ENCODE measurements at regions not wholly inside any gene's neighbourhood (a gene's known extent, or its start where the extent isn't known, plus 50 kb on each side); places are given as distances from the start of the nearest gene placed in this dataset.
"Not testable (repeated sequence)": the region's sequence is repeated elsewhere in the genome, so short reads cannot be mapped to it uniquely, and the experiment has no call there.

DNA sequence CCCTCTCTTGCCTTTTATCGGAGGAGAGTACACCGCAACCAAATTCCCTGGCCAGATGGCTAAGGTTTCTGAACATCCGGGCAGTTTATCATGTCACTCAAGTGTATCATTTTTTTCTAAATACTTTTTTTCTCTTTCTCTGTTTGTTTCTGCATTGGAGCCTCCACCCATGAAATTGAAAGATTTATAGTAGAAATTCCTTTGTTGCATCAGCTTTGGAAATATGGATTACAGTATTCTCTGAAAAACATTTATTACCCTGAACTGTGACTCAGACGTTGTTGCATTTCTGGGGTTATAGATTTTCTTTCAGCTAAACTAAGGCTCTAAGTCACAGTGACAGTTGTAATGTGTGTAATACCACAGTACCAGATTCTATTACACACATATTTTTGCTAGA, 187.0 kb downstream of the SPTSSA start:
- ChIA-PET CTCF (interaction anchor here (0.8 kb wide), 1 partner anchor 15 kb away, joined by 3 read pairs; no protein-coding TSS in a partner anchor), POLR2A (no interaction called here)
- TF ChIP-seq, protein P1, sequence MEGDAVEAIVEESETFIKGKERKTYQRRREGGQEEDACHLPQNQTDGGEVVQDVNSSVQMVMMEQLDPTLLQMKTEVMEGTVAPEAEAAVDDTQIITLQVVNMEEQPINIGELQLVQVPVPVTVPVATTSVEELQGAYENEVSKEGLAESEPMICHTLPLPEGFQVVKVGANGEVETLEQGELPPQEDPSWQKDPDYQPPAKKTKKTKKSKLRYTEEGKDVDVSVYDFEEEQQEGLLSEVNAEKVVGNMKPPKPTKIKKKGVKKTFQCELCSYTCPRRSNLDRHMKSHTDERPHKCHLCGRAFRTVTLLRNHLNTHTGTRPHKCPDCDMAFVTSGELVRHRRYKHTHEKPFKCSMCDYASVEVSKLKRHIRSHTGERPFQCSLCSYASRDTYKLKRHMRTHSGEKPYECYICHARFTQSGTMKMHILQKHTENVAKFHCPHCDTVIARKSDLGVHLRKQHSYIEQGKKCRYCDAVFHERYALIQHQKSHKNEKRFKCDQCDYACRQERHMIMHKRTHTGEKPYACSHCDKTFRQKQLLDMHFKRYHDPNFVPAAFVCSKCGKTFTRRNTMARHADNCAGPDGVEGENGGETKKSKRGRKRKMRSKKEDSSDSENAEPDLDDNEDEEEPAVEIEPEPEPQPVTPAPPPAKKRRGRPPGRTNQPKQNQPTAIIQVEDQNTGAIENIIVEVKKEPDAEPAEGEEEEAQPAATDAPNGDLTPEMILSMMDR (IDR thresholded peaks at IDR 0.05; ENCODE audit: control extremely low read depth, extremely low read depth, low read depth, missing control alignments) = no peak
- DNase-seq (ENCODE audit: extremely low spot score) = no peak

DNA sequence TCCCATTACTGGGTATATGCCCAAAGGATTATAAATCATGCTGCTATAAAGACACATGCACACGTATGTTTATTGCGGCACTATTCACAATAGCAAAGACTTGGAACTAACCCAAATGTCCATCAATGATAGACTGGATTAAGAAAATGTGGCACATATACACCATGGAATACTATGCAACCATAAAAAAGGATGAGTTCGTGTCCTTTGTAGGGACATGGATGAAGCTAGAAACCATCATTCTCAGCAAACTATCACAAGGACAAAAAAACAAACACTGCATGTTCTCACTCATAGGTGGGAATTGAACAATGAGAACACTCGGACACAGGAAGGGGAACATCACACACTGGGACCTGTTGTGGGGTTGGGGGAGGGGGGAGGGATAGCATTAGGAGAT, 188.3 kb downstream of the SPTSSA start:
- CTCF ChIA-PET; DNase-seq (ENCODE audit: extremely low spot score); POLR2A ChIA-PET: not testable (repeated sequence)

DNA sequence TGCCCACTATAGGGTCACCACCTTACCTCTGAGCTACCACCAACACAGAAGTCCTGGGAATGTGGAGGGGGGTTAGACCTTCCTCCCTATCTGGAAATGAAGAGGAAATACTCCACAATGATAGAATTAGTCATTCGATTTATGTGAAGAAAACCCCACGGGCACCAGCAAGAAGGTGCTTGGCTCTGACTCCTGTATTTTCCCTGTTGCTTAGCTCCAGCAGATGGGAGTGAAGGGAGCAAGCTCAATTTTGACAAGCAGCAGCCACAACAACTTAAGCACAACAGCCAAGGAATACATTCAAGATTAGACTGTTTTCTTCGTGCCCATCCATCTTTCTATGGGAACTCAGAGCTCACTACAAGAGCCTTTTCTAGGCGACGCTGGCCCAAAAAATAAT, 191.7 kb downstream of the SPTSSA start:
- no peak for DNase-seq (ENCODE audit: extremely low spot score)
- ChIA-PET POLR2A (no interaction called here), CTCF (interaction anchor here (0.9 to 1.2 kb wide), 2 partner anchors 40 to 53 kb away, joined by 3 read pairs; no protein-coding TSS in a partner anchor)
- TF ChIP-seq, protein P1 (IDR thresholded peaks at IDR 0.05; ENCODE audit: control extremely low read depth, extremely low read depth, low read depth, missing control alignments) = no peak

DNA sequence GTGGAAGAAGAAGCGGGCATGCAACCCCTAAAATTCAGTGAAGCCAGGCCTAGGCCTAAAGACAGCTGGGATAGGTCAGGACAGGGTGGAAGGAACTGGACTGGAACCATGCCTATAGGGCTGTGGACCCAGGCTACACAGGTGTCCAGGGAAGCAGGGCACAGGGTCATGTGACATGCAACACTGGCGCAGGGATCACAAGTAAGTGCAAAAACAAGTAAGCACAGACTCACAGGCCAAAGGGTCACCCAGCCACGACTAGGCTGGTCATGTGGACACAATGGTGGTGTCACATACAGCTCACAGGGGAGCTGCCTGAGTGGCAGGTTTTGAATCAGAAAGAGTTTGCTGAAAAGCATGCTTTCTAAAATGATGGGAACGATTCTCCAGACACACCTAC, 195.7 kb downstream of the SPTSSA start:
- ChIA-PET POLR2A (no interaction called here), CTCF (interaction anchor here (1.2 to 1.4 kb wide), 3 partner anchors 20 to 57 kb away, joined by 3 to 4 read pairs (median 3); no protein-coding TSS in a partner anchor)
- TF ChIP-seq, protein P1 (IDR thresholded peaks at IDR 0.05; ENCODE audit: control extremely low read depth, extremely low read depth, low read depth, missing control alignments) = no peak
- DNase-seq (ENCODE audit: extremely low spot score) = no peak

DNA sequence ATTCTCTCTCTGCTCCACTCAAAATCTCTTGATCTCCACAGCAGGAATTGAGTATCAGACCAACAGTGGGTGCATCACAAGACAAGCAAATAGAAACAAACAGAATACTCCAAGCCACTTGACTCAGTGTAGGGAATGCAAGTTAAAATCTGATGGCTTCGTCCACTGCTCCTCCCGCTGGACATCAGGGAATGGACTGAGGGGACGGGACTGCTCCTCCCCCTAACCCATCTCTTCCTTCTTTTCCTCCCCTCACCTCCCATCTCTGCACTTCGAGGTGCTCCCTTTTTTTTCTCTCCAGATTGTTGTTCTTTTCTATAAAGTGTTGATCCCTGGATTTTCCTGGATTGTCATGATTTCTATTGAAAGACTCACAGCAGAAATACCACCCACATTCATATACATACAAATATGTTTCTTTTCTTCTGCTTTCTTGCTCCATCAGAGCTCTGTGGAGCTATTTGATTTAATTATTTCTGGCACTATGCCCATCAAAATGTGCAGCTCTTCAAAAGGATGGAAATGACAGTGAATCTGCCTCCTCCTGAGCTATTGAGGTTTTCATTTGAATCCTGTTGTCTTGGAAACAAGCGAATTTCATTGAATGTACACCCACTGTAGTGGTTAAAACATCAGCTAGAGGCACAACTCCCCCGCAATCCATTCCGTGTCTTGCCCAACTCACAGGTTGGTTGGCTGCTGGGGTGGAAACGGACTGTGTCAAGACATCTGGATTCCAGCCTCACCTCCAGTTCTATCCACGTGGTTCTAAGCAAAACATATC, 199.7 kb downstream of the SPTSSA start:
- ChIA-PET POLR2A (no interaction called here), CTCF (interaction anchor here (1.0 to 1.2 kb wide), 2 partner anchors 12 to 17 kb away, joined by 4 read pairs; no protein-coding TSS in a partner anchor)
- TF ChIP-seq, protein P1 (IDR thresholded peaks at IDR 0.05; ENCODE audit: control extremely low read depth, extremely low read depth, low read depth, missing control alignments) = no peak
- DNase-seq (ENCODE audit: extremely low spot score) = no peak

DNA sequence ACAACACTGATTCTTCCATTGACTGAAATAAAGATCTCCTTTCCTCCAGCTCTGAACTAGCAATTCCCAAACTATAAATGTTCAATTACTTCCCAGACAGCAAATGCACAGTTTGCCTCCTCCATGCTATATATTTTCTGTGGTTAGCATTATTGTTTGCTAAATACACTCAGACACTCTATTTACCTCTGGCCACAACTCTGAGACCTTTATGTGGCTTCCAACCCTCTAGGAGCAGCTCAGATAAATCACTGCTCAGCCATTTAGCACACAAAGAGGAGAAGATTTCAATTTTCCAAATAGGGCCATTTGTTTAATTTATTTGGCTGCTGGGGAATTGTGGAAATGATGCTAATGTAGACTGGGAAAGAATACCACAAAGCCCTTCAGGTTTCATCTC, 202.0 kb downstream of the SPTSSA start:
- CTCF ChIA-PET = interaction anchor here (0.9 to 1.4 kb wide), 5 partner anchors 13 to 418 kb away, joined by 3 to 4 read pairs (median 3); no protein-coding TSS in a partner anchor

DNA sequence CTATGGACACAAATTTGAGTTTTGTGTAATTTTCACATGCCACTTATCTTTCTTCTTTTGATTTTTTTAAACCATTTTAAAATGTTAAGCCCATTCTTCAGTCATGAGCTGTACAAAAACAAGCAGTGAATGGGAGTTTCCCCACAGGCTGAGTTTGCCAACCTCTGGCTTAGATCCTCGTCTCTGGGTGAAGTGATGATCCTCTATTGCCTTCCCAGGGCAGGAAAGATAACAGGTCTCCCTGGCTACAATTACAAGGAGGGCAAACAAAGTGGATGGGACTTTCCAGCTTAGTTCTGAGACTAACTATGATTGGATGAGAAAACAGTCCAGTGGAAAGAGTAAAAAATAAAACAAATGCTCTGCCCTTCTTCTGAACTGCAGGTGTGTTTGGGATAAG, 203.7 kb downstream of the SPTSSA start:
- DNase-seq (ENCODE audit: extremely low spot score) = no peak
- ChIA-PET POLR2A (no interaction called here), CTCF (no interaction called here)
- TF ChIP-seq, protein P1 (IDR thresholded peaks at IDR 0.05; ENCODE audit: control extremely low read depth, extremely low read depth, low read depth, missing control alignments) = no peak

More for the DNA sequence above, 202.0 kb downstream of the SPTSSA start:
- DNase-seq (ENCODE audit: extremely low spot score) = no peak
- POLR2A ChIA-PET = no interaction called here
- TF ChIP-seq, protein P1 (IDR thresholded peaks at IDR 0.05; ENCODE audit: control extremely low read depth, extremely low read depth, low read depth, missing control alignments) = no peak
